ENCODE measurements at regions not wholly inside any gene's neighbourhood (a gene's known extent, or its start where the extent isn't known, plus 50 kb on each side); places are given as distances from the start of the nearest gene placed in this dataset.

DNA sequence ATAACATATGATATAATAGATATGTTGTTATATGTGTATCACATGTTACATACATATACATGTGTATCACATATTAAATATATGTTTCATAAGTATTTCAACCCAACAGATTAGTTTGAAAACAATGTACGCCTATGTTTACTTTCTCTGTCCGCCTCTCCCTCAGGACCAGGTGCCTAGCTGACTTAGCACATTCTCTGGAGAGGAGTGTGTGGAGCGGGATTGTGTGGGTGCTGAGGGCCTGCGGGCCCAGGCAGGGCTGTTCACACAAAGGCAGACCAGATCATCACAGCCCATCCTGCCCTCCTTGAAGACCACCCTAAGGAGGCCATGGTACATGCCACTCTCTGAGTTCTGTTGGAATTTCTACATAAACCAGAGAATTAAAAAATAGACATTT lies 81.0 kb downstream of the PLXNA1 start:
- no peak for TF ChIP-seq GATA2 (IDR thresholded peaks at IDR 0.05; ENCODE audit: low read depth, low read length)
- TF ChIP-seq GATA3 (IDR thresholded peaks at IDR 0.05; ENCODE audit: low read depth, low read length): no peak
